ENCODE measurements at regions not wholly inside any gene's neighbourhood (a gene's known extent, or its start where the extent isn't known, plus 50 kb on each side); places are given as distances from the start of the nearest gene placed in this dataset.

- TF ChIP-seq EZH2phosphoT487 (conservative IDR thresholded peaks at IDR 0.05; ENCODE audit: low read length) = no peak
- no peak for TF ChIP-seq CTCF (IDR thresholded peaks at IDR 0.05; ENCODE audit: insufficient read depth, low read length, poor library complexity, severe bottlenecking)
Observed at GRCh38 chr13:79628463-79628862, 147.5 kb downstream of the NDFIP2 start.

Measured in SU-DHL-6 (cell line).